NK-92 treated with Interleukin-12 subunit alpha and Interleukin-12 subunit beta, amount 100 ng/mL, for 24 hours (cell line): ENCODE measurements at regions not wholly inside any gene's neighbourhood (a gene's known extent, or its start where the extent isn't known, plus 50 kb on each side); places are given as distances from the start of the nearest gene placed in this dataset.
"Not testable (repeated sequence)": the region's sequence is repeated elsewhere in the genome, so short reads cannot be mapped to it uniquely, and the experiment has no call there.

ENCODE experiments used
- DNase-seq: peaks from one replicate; lab custom pipeline; 2025; lab: John Stamatoyannopoulos, UW

DNA sequence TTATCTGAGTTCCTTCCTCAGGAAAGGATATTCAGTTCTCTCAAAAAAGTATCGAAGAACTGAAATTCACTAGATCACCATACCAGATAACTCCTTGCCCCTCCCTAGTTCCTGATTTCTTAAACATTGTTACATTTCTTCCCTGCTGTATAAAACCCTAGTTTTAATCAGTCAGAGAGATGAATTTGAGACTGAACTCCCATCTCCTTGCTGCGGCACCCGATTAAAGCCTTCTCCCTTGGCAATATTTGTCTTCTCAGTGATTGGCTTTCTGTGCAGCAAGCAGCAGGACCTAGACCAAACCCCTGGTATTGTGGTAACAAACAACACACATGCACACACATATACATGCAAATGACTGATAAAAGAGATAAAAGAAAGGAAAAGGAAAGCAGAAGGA is 1364.6 kb upstream of the GJE1 start:
- no peak for DNase-seq

DNA sequence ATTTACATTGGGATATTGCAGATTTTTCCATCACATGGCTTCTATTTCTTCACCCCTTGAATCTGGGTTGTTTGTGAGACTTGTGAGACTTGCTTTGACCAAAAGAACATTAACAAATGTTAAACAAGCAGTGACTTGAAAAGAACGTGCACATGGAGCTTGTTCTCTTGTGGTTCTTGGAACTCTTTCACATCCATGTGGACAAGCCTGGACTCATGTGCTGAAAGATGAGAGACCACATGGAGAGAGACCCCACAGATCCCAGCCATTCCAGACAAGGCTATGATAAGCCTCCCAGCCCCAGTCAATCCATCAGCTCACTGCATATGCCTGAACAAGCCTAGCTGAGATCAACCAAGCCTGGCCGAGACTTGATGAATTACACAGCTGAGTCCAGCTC is 1365.7 kb upstream of the GJE1 start:
- no peak for DNase-seq

GRCh38 chr6:140758169-140758877 is 1374.4 kb upstream of the GJE1 start:
- no peak for DNase-seq

- DNase-seq = no peak
Measured at GRCh38 chr6:140752234-140752633, 1377.8 kb upstream of the CITED2 start.

DNA sequence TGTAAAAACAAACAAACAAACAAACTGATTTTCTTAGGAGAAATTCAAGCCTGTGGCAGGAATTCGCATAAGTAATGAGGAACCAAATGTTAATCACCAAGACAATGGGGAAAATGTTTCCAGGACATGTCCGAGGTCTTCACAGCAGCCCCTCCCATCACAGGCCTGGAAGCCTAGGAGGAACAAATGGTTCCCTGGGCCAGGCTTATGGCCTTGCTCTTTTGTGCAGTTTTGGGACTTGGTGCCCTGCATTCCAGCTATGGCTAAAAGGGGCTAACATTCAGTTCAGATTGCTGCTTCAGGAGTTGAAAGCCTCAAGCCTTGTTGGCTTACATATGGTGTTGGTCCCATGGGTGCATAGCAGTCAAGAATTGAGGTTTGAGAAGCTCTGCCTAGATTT is 1372.7 kb upstream of the CITED2 start:
- DNase-seq = no peak

GRCh38 chr6:140744659-140745320 is 1370.3 kb upstream of the CITED2 start:
- no peak for DNase-seq

DNA sequence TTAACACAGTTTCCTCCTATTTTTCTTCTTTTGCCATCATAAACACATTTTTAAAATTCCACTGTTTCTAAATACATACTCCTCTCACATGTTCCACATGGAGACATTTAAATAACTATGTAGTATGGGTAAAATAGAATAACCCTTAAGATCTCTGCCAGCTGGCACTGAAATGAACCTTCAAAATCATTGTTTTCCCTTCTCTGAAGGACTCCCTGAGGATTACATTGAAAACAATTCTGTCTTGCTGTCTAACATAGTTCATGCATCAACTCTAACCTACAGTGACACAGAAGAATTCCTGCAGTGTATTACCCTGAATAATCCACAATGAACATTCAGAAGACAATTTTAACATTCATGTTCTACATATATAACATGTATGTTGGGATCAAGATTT is 1361.8 kb upstream of the CITED2 start:
- no peak for DNase-seq

- no peak for DNase-seq
Measured at GRCh38 chr6:140732991-140733390, 1358.5 kb upstream of the CITED2 start.

GRCh38 chr6:140732155-140732554 is 1357.7 kb upstream of the CITED2 start:
- no peak for DNase-seq

DNA sequence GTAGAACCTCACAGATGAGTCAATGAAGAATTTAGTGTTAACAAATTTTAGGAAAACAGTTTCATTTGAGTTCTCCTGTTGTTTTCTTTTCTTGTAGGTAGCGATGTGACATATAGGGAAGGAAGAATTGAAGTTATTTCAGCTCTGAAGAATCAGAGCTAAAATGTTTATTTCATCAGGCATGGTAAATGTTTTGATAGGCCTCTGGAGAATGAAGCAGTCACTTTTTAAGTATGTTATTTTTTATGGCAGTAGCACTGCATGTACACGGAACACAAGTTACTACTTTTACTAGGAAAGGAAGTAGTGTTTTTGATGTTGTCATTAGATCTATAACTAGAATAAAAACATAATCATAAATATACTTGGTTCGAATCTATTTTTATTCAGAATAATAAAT is 1357.3 kb upstream of the CITED2 start:
- no peak for DNase-seq

DNA sequence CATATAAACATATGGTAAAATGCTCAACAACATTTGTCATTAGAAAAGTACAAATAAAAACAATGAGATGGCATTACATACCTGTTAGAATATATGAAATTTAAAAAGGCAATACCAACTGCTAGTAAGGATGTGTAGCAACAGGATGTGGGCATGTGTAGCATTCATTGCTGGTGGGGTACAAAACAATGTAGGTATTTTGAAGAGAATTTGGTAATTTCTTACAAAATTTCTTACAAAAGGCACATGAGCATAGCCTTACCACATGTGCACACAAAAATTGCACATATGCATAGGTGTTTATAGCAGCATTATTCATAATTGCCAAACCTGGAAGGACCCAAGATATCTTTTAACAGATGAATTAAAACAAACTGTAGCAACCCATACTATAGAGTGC is 1355.1 kb upstream of the CITED2 start:
- no peak for DNase-seq

- DNase-seq = no peak
Measured at GRCh38 chr6:140718021-140718420, 1343.6 kb upstream of the CITED2 start.

- no peak for DNase-seq
Measured at GRCh38 chr6:140713495-140713894, 1339.0 kb upstream of the CITED2 start.

- DNase-seq = no peak
Measured at GRCh38 chr6:140711019-140711613, 1336.7 kb upstream of the CITED2 start.

- DNase-seq = no peak
Measured at GRCh38 chr6:140708441-140708840, 1334.0 kb upstream of the CITED2 start.

- not testable (repeated sequence) for DNase-seq
Measured at GRCh38 chr6:140704008-140704407, 1329.6 kb upstream of the CITED2 start.

DNA sequence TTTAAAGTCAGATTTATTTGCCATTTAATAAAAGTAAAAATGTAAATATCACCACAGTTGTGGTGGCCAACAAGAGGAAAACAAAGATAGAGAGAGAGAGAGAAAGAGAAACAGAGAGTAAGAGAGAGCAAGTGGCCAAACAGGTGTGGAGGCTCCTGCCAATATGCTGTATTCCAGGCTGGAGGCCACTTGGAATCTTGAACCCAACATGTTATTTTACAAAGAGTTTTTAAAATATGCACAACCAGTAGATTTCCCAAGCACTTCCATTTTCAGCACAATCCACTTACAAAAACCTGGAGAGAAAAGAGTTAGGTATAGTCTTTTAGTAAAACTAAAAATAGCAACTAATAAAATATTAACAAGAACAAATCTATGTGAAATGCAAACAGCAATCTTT is 1323.1 kb upstream of the CITED2 start:
- no peak for DNase-seq

DNA sequence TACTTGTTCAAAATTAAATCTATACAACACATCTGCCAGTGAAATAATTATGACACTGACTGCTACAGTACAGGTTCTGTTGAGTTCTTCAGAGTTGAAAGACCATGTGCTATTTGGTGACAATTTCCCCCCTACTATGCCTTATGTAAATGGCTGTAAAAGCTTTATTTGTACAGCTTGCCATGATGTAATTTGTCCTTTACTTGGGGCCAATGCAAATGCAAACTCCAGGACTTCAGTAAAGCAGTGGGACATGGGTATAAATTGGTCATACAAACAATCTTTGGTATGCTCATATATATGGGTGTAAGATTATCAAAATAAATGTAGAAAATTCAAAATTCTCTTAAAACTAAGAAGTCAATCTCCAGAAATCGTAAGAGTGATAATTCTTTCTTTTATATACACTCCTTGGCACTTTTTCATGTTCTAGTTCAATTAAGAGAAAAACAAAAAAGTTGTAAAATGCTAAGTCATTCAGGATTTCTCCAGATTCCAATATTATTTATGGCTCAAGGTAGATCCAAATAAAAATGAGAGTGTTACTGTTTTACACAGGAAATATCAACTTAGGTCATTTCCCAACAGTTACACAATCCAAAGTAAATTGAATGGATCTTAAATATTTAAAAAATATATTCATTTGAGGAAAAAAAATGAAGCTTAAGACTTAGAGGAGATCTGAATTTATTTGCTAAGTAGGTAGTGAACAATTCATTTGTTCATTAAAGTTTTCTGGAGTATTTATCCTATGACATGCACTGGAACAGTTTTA is 1310.5 kb upstream of the CITED2 start:
- DNase-seq = no peak

DNA sequence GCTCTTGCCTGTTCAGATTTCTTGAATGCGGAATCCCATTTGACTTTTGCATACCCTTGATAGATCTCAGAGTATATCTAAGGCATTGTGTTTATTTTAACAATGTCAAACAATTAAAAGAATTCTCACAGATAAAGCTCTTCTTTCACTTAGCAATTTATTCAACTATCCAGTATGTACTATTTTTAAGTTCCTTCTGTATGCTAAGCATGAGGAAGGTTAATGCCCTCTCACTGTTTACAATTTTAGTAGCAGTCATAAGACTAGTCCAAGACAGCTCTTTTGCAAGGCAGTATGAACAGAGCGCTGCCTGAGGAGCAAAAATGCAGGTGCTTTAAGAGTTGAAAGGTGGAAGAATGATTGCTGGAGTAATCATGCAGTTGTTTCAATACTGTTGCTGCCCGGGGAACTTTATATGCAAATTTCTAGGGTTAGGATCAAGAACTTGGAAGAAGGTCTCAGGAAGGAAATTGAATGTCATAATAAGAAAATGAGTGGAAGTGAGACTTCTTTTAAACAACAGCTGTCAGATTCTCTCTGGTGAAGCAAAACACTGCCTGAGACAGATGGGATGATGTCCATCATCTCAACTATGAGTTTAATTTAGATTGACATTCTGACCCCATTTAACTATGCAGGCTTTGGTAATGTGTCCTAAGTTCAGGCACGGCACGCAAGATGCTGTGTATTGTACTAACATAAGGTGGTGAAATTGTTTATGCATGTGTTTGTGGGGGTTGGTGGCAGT is 1303.5 kb upstream of the CITED2 start:
- DNase-seq = no peak

DNA sequence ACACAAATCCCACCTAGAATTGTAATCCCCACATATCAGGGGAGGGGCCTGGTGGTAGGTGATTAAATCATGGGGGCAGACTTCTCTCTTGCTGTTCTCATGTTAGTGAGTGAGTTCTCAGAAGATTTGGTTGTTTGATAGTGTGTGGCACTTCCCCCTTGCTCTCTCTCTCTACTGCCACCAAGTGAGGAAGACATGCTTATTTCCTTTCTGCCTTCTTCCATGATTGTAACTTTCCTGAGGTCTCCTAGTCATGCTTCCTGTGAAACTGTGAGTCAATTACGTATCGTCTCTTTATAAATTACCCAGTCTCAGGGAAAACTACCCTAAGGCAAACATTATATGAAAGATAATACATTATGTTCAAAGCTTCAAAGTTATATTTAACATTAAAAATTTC is 1297.5 kb upstream of the CITED2 start:
- no peak for DNase-seq

DNA sequence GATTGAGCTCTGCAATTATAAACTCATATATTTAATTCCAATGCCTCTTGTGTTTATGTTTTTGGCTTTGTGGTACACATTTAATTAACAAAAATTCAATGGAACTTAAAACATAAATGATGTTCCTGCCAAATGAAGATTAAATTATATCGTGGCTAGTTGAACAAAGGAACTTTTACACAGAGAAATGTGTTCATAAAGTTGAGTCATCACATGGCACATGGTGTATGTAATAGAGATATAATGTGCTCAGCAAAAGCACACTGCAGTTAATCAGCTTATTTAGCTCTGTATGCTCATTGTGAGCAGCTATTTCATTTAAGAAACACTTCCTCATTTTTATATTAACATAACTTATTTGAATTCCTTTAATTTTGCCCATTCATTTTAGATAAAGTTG is 1295.6 kb upstream of the CITED2 start:
- DNase-seq = no peak

DNA sequence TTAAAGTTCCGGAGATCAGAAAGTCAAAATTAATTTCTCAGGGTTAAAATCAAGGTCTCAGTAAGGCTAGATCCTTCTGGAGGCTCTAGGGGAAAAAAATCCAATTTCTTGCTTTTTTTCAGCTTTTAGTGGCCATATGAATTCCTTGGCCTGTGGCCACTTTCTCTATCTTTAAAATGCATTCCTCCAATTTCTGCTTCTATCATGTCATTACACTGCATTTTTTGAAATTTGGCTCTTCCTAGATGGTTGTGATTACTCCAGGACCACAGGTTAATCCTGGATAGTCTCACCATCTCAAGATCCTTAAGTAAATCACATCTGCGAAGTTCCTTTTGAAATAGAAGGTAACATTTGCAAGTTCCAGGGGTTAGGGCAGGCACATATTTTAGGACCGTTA is 1294.9 kb upstream of the CITED2 start:
- DNase-seq = no peak
